MM.1S (cell line): ENCODE measurements at regions not wholly inside any gene's neighbourhood (a gene's known extent, or its start where the extent isn't known, plus 50 kb on each side); places are given as distances from the start of the nearest gene placed in this dataset.

Source experiments
- DNase-seq: peaks from one replicate; pipeline ENCODE4 v3.0.0-alpha.2; 2015
- H2AFZ ChIP-seq: fragments of 300-600 bp; sonication (generic); 2 replicates; pipeline ENCODE4 v1.6.0; 2016; ENCODE audit warnings: antibody characterized with exemption, low read length
- H3F3A ChIP-seq: fragments of 300-600 bp; sonication (generic); 2 replicates; pipeline ENCODE4 v1.6.1; 2016; ENCODE audit warnings: mild to moderate bottlenecking, antibody characterized with exemption, low read length, moderate library complexity, mixed read lengths; ENCODE audit not compliant: insufficient read depth
- H3K27ac ChIP-seq: fragments of 300-600 bp; sonication (generic); 2 replicates; pipeline ENCODE4 v1.5.1; 2016; ENCODE audit warnings: mild to moderate bottlenecking, low read length
- H3K27me3 ChIP-seq: fragments of 300-600 bp; sonication (generic); replicated peaks from 2 replicates; pipeline ENCODE4 v1.6.0; 2016; ENCODE audit warnings: low read length; ENCODE audit not compliant: insufficient read depth
- H3K36me3 ChIP-seq: fragments of 300-600 bp; sonication (generic); replicated peaks from 2 replicates; pipeline ENCODE4 v1.6.1; 2016; ENCODE audit warnings: mild to moderate bottlenecking, low read length, mixed read lengths; ENCODE audit not compliant: insufficient read depth
- H3K4me1 ChIP-seq: fragments of 300-600 bp; sonication (generic); 2 replicates; pipeline ENCODE4 v1.6.1; 2016; ENCODE audit warnings: low read length, mixed read lengths
- H3K4me2 ChIP-seq: fragments of 300-600 bp; sonication (generic); 2 replicates; pipeline ENCODE4 v1.6.0; 2016; ENCODE audit warnings: low read depth, low read length
- H3K4me3 ChIP-seq: fragments of 300-600 bp; sonication (generic); 2 replicates; pipeline ENCODE4 v1.5.1; 2016; ENCODE audit warnings: low read length, mixed read lengths
- H3K79me2 ChIP-seq: fragments of 300-600 bp; sonication (generic); 2 replicates; pipeline ENCODE4 v1.6.1; 2016; ENCODE audit warnings: mixed run types, low read length, mixed read lengths
- H3K9ac ChIP-seq: fragments of 300-600 bp; sonication (generic); 2 replicates; pipeline ENCODE4 v1.6.1; 2016; ENCODE audit warnings: low read length, mixed read lengths
- H3K9me2 ChIP-seq: fragments of 300-600 bp; sonication (generic); replicated peaks from 2 replicates; pipeline ENCODE4 v1.6.1; 2016; ENCODE audit warnings: mild to moderate bottlenecking, low read length, mixed read lengths; ENCODE audit not compliant: insufficient read depth
- H3K9me3 ChIP-seq: fragments of 300-600 bp; sonication (generic); replicated peaks from 2 replicates; pipeline ENCODE4 v1.6.1; 2016; ENCODE audit warnings: mild to moderate bottlenecking, low read length, mixed read lengths; ENCODE audit not compliant: insufficient read depth
- H4K20me1 ChIP-seq: fragments of 300-600 bp; sonication (generic); 2 replicates; pipeline ENCODE4 v1.6.1; 2016; ENCODE audit warnings: mild to moderate bottlenecking, low read length, moderate library complexity, mixed read lengths; ENCODE audit not compliant: insufficient read depth
- EZH2 ChIP-seq: fragments of 300-600 bp; sonication (generic); optimal IDR thresholded peaks from 2 replicates; pipeline ENCODE3; 2017; ENCODE audit warnings: low read depth, mild to moderate bottlenecking, antibody characterized with exemption, low read length, mixed read lengths
- EZH2phosphoT487 ChIP-seq: fragments of 300-600 bp; sonication (generic); IDR thresholded peaks from 2 replicates; pipeline ENCODE4 v1.6.1; 2018; ENCODE audit warnings: antibody characterized with exemption, low read length
- TF ChIP-seq, protein P1 (sequence below): fragments of 300-600 bp; sonication (generic); IDR thresholded peaks from 2 replicates; pipeline ENCODE4 v1.5.1; 2016; ENCODE audit warnings: antibody characterized with exemption, low read length, mixed read lengths

DNA sequence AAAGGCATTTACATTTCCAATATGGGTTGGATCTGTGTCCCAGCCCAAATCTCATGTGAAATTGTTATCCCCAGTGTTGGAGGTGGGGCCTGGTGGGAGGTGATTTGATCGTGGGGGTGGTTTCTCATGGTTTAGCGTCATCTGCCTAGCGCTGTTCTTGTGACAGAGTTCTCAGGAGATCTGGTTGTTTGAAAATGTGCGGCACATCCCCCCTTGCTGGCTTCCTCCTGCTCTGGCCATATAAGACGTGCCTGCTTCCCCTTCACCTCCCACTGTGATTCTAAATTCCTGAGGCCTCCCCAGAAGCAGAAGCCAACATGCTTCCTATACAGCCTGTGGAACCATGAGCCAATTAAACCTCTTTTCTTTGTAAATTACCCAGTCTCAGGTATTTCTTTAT lies 126.2 kb upstream of the FNDC3A start:
- Histone ChIP-seq H3K9me3 (no peaks in the 10 kb centered on the region), H3K4me1 (no peaks in the 10 kb centered on the region), H3K79me2 (no peaks in the 10 kb centered on the region), H3K4me3 (no peak overlapping the region), H3K36me3 (no peaks in the 10 kb centered on the region), H3K9me2 (no peaks in the 10 kb centered on the region), H3K9ac (no peak overlapping the region), H4K20me1 (no peaks in the 10 kb centered on the region), H3K27ac (no peak overlapping the region), H3K4me2 (no peak overlapping the region), H3F3A (no peaks in the 10 kb centered on the region), H2AFZ (no peak overlapping the region), H3K27me3 (no peaks in the 10 kb centered on the region)
- TF ChIP-seq, protein P1, sequence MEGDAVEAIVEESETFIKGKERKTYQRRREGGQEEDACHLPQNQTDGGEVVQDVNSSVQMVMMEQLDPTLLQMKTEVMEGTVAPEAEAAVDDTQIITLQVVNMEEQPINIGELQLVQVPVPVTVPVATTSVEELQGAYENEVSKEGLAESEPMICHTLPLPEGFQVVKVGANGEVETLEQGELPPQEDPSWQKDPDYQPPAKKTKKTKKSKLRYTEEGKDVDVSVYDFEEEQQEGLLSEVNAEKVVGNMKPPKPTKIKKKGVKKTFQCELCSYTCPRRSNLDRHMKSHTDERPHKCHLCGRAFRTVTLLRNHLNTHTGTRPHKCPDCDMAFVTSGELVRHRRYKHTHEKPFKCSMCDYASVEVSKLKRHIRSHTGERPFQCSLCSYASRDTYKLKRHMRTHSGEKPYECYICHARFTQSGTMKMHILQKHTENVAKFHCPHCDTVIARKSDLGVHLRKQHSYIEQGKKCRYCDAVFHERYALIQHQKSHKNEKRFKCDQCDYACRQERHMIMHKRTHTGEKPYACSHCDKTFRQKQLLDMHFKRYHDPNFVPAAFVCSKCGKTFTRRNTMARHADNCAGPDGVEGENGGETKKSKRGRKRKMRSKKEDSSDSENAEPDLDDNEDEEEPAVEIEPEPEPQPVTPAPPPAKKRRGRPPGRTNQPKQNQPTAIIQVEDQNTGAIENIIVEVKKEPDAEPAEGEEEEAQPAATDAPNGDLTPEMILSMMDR, result no peak
- no peak for TF ChIP-seq EZH2
- TF ChIP-seq EZH2phosphoT487, result no peak
- no peak for DNase-seq

DNA sequence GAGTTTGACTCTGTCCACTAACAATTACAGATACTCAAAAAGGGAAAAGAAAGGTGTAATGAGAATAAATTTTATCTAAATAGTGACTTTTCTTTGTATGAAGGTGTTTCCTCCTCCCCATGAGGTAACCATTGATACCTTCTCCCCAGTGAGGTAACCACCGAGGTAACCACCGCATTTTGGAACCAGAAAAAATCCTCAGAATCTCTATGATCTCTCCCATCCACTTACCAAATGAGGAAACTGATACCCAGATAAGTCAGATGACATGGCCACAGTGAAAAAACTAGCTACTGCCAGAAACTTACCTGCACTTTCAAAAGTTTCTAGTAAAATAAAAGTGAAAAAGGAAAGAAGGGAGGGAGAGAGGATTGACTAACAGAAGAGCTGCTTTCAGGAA lies 124.0 kb upstream of the FNDC3A start:
- TF ChIP-seq EZH2phosphoT487 (no peak), EZH2 (no peak)
- TF ChIP-seq, protein P1, result no peak

DNA sequence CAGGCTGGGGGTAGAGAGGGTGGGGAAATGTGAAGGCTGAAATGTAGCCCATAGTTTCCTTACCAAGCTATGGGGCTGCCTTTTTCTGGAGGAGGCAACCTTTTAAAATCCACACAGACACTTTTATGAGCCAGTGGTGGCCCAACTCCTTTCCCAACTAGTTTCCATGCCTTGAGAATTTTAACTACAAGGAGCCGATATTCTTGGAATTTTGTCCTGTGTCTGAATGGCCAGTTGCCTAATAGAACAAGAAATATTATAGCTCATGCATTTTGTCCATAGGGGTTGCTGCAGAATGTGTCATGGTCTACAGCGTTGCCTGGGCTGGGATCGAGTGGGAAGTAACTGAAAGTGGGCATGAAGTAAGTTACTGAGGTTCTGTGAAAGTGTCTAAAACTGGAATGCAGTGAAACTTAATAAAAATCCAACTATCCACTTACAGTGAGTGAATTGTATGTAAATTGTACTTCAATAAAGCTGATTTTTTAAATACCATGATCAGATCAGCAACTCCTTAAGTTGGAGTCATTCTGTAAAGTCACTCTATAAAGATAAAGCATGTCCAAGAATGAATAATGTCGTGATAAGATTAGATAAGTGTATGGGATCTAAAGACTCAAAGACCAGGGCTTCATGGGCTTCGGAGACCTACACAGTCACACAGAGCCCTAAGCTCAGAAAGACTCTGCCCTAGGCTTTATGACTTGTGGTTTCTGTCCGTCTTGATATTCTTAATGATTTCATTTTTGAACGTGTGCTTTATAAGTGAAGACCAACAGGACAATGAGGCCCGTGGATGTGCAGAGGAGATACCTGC lies 122.6 kb upstream of the FNDC3A start:
- DNase-seq, result no peak
- H2AFZ ChIP-seq, result no peak overlapping the region
- no peaks in the 10 kb centered on the region for H3K4me1 ChIP-seq
- no peaks in the 10 kb centered on the region for H3K36me3 ChIP-seq
- no peaks in the 10 kb centered on the region for H4K20me1 ChIP-seq
- no peak for TF ChIP-seq EZH2phosphoT487
- TF ChIP-seq, protein P1, result no peak
- TF ChIP-seq EZH2, result no peak
- H3K27me3 ChIP-seq, result no peaks in the 10 kb centered on the region
- H3K9me3 ChIP-seq, result no peaks in the 10 kb centered on the region
- no peak overlapping the region for H3K27ac ChIP-seq
- no peak overlapping the region for H3K4me3 ChIP-seq
- H3K4me2 ChIP-seq, result no peak overlapping the region
- H3K9me2 ChIP-seq, result no peaks in the 10 kb centered on the region
- no peaks in the 10 kb centered on the region for H3F3A ChIP-seq
- H3K79me2 ChIP-seq, result no peaks in the 10 kb centered on the region
- no peak overlapping the region for H3K9ac ChIP-seq

More for the DNA sequence above, 124.0 kb upstream of the FNDC3A start:
- peak overlapping the region; percentile 6; the same call in 1 of the 2 replicates for H3K4me2 ChIP-seq
- H3F3A ChIP-seq, result no peaks in the 10 kb centered on the region
- H4K20me1 ChIP-seq, result no peaks in the 10 kb centered on the region
- DNase-seq, result peak; percentile 12
- no peak overlapping the region for H3K4me3 ChIP-seq
- no peaks in the 10 kb centered on the region for H3K9me2 ChIP-seq
- H3K9me3 ChIP-seq, result no peaks in the 10 kb centered on the region
- H3K27me3 ChIP-seq, result no peaks in the 10 kb centered on the region
- no peaks in the 10 kb centered on the region for H3K79me2 ChIP-seq
- no peak overlapping the region for H2AFZ ChIP-seq
- no peak overlapping the region for H3K27ac ChIP-seq
- H3K36me3 ChIP-seq, result no peaks in the 10 kb centered on the region
- H3K9ac ChIP-seq, result no peak overlapping the region
- no peaks in the 10 kb centered on the region for H3K4me1 ChIP-seq
